Natural killer cell treated with Interleukin-12 subunit alpha and Interleukin-12 subunit beta and Interleukin-15 and Interleukin-18, amount 100 ng/mL, for 72 hours (primary cell): ENCODE measurements at regions not wholly inside any gene's neighbourhood (a gene's known extent, or its start where the extent isn't known, plus 50 kb on each side); places are given as distances from the start of the nearest gene placed in this dataset.

ENCODE experiments used
- ATAC-seq, 2 donors: fragments of 150-1000 bp; cut with Tn5 transposase in 1 of 2; sonication (Bioruptor Pico), chemical (Tn5 transposase) in 1 of 2; 2 replicates each; pipeline ENCODE4 v1.10.0; 2021
- DNase-seq: peaks from one replicate; pipeline ENCODE4 v3.0.0; 2022; ENCODE audit warnings: low spot score
- H3K27ac Mint-ChIP-seq, 2 donors: 1 replicate in 1 of 2; 2 replicates in 1 of 2; pipeline ENCODE4 v1.8.0; 2022; ENCODE audit warnings: mixed read lengths in 2 of 2, mild to moderate bottlenecking in 1 of 2, moderate library complexity in 1 of 2
- H3K27me3 Mint-ChIP-seq, 2 donors: 1 replicate in 1 of 2; 2 replicates in 1 of 2; pipeline ENCODE4 v1.8.0; 2022; ENCODE audit warnings: mixed read lengths in 2 of 2
- H3K36me3 Mint-ChIP-seq: one replicate; pipeline ENCODE4 v1.8.0; 2022; ENCODE audit warnings: mixed read lengths
- H3K4me1 Mint-ChIP-seq, 2 donors: 1 replicate in 1 of 2; 2 replicates in 1 of 2; pipeline ENCODE4 v1.8.0; 2022; ENCODE audit warnings: low read depth in 2 of 2, mixed read lengths in 2 of 2, mild to moderate bottlenecking in 1 of 2
- H3K4me3 Mint-ChIP-seq: one replicate; pipeline ENCODE4 v1.8.0; 2022; ENCODE audit warnings: mixed read lengths
- H3K9me3 Mint-ChIP-seq: 2 replicates; pipeline ENCODE4 v1.8.0; 2022; ENCODE audit warnings: mixed read lengths

- DNase-seq = no peak
- ATAC-seq = no peak
- H3K27me3 Mint-ChIP-seq = no peaks in the 10 kb centered on the region
- no peaks in the 10 kb centered on the region for H3K4me1 Mint-ChIP-seq
- H3K9me3 Mint-ChIP-seq = peaks cover 23% of the 10 kb centered on the region
- no peaks in the 10 kb centered on the region for H3K36me3 Mint-ChIP-seq
- no peak overlapping the region for H3K4me3 Mint-ChIP-seq
- no peak overlapping the region for H3K27ac Mint-ChIP-seq
Measured at GRCh38 chr16:76800196-76800595, 390.8 kb upstream of the MON1B start.

- H3K4me3 Mint-ChIP-seq = no peak overlapping the region
- H3K27me3 Mint-ChIP-seq = no peaks in the 10 kb centered on the region
- H3K4me1 Mint-ChIP-seq = no peaks in the 10 kb centered on the region
- peaks cover 15% of the 10 kb centered on the region for H3K9me3 Mint-ChIP-seq
- no peak for ATAC-seq
- no peak for DNase-seq
- H3K27ac Mint-ChIP-seq = no peak overlapping the region
- no peaks in the 10 kb centered on the region for H3K36me3 Mint-ChIP-seq
Measured at GRCh38 chr16:76801357-76801756, 389.6 kb upstream of the MON1B start.

- Mint-ChIP-seq H3K36me3 (no peaks in the 10 kb centered on the region), H3K27ac (no peak overlapping the region), H3K4me1 (no peaks in the 10 kb centered on the region), H3K4me3 (no peak overlapping the region), H3K27me3 (no peaks in the 10 kb centered on the region), H3K9me3 (peaks cover 11% of the 10 kb centered on the region)
- no peak for ATAC-seq
- DNase-seq = no peak
Measured at GRCh38 chr16:76816475-76816874, 374.5 kb upstream of the MON1B start.

DNA sequence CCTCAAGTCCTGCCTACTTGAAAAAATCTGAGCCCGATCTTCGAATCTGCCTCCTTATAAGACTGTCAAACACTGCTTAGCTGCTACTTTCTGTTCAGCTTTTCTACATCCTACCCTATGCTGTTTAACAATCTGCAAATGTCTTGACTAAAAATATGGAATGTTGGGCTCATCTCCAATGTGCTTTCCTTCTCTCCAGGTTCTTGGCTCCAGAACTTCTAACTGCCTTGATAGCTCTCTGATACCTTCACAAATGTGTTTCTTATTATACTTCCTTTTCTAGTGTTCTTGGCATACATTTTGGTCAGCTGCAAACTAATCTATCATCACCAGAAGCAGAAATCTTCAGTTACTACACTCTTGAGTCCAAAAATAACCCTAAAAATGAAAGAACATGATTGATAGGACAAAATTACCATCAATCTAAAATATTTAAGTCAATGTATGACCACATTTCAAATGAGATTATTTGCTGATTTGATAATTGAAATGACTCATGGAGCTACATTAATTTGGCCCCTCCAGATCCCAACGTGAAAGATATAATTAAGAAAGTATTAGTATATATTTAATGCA lies 372.3 kb upstream of the MON1B start:
- no peak for ATAC-seq
- H3K4me1 Mint-ChIP-seq = no peaks in the 10 kb centered on the region

GRCh38 chr16:76819226-76819916 lies 371.6 kb upstream of the MON1B start:
- H3K27me3 Mint-ChIP-seq = no peaks in the 10 kb centered on the region
- H3K4me1 Mint-ChIP-seq = no peaks in the 10 kb centered on the region
- H3K36me3 Mint-ChIP-seq = no peaks in the 10 kb centered on the region
- DNase-seq (no peak), ATAC-seq (no peak)
- H3K27ac Mint-ChIP-seq = no peak overlapping the region
- H3K9me3 Mint-ChIP-seq = peaks cover 11% of the 10 kb centered on the region
- H3K4me3 Mint-ChIP-seq = no peak overlapping the region

More for the DNA sequence above, 372.3 kb upstream of the MON1B start:
- Mint-ChIP-seq H3K4me3 (no peak overlapping the region), H3K9me3 (peaks cover 11% of the 10 kb centered on the region), H3K36me3 (no peaks in the 10 kb centered on the region), H3K27ac (no peak overlapping the region), H3K27me3 (no peaks in the 10 kb centered on the region)
- DNase-seq = no peak

GRCh38 chr16:76824221-76824620 lies 366.8 kb upstream of the MON1B start:
- Mint-ChIP-seq H3K27me3 (no peaks in the 10 kb centered on the region), H3K36me3 (no peaks in the 10 kb centered on the region), H3K27ac (no peak overlapping the region), H3K4me1 (no peaks in the 10 kb centered on the region), H3K9me3 (peaks cover 11% of the 10 kb centered on the region), H3K4me3 (no peak overlapping the region)
- ATAC-seq (no peak), DNase-seq (no peak)

DNA sequence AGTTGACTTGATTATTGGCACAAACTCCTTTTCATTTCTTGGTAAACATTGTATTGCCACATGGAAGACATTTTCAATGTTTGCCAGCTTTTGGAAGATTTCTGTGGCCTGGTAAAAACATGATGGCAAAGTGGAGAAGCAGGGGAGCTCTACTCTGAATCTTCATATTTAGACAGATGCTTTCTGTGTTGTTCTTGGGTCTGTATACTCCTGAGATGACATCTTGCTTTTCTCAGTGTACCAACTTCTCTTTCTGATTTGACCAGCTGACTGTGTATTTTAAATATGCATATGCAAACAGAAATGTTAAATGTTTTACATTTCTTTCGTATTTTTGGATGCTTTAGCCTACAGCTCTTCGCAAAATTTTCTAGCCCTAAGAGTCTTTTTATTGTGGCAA lies 366.2 kb upstream of the MON1B start:
- ATAC-seq (no peak), DNase-seq (no peak)
- H3K27ac Mint-ChIP-seq = no peak overlapping the region
- H3K9me3 Mint-ChIP-seq = peaks cover 14% of the 10 kb centered on the region
- H3K4me1 Mint-ChIP-seq = no peaks in the 10 kb centered on the region
- no peak overlapping the region for H3K4me3 Mint-ChIP-seq
- H3K27me3 Mint-ChIP-seq = no peaks in the 10 kb centered on the region
- no peaks in the 10 kb centered on the region for H3K36me3 Mint-ChIP-seq

DNA sequence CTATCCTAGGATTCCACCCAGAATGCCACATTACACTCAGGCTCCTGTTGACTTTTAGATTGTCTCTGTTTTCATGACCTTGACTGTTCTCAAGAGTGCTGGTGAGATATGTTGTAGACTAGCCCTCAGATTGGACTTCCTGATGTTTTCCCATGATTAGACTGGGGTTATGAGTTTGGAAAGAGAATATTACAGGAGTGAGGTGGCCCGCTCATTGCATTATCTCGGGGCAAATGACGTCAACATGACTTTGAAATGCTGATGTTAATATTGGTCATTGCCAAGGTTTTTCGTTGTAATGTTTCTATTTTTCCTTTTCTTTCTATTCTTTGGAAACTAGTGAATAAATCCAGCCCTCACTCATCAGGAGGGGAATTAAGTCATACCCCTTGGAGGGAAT lies 355.7 kb upstream of the MON1B start:
- no peak overlapping the region for H3K27ac Mint-ChIP-seq

GRCh38 chr16:76835779-76836300 lies 355.1 kb upstream of the MON1B start:
- no peak overlapping the region for H3K27ac Mint-ChIP-seq
- no peak for DNase-seq
- H3K9me3 Mint-ChIP-seq = no peaks in the 10 kb centered on the region
- no peaks in the 10 kb centered on the region for H3K27me3 Mint-ChIP-seq
- H3K4me3 Mint-ChIP-seq = no peak overlapping the region
- H3K4me1 Mint-ChIP-seq = no peaks in the 10 kb centered on the region
- H3K36me3 Mint-ChIP-seq = no peaks in the 10 kb centered on the region
- no peak for ATAC-seq

More for the DNA sequence above, 355.7 kb upstream of the MON1B start:
- H3K27me3 Mint-ChIP-seq = no peaks in the 10 kb centered on the region
- no peaks in the 10 kb centered on the region for H3K36me3 Mint-ChIP-seq
- H3K4me1 Mint-ChIP-seq = no peaks in the 10 kb centered on the region
- H3K9me3 Mint-ChIP-seq = no peaks in the 10 kb centered on the region
- DNase-seq (no peak), ATAC-seq (no peak)
- H3K4me3 Mint-ChIP-seq = no peak overlapping the region

- H3K9me3 Mint-ChIP-seq = peaks cover 5% of the 10 kb centered on the region
- no peaks in the 10 kb centered on the region for H3K4me1 Mint-ChIP-seq
- H3K27ac Mint-ChIP-seq = no peak overlapping the region
- no peaks in the 10 kb centered on the region for H3K36me3 Mint-ChIP-seq
- H3K27me3 Mint-ChIP-seq = no peaks in the 10 kb centered on the region
- no peak for DNase-seq
- H3K4me3 Mint-ChIP-seq = no peak overlapping the region
- ATAC-seq = no peak
Measured at GRCh38 chr16:76837872-76838271, 353.1 kb upstream of the MON1B start.

DNA sequence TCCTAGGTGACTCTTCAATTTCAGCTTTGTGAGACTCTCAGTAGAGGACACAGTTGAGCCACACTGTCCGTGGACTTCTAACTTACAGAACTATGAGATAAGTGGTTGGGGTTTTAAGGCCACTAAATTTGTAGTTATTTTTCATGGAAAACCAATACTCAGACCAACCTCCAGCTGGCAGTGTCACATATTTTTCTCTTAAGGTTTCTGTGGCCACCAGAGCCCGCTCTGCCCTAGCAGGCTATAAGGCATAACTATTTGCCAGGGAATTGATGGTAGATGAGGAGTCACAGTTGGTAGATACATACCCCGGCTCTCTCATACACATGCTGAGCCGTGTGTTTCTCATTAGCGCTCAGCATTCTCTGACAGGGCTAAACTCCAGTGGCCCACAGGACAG lies 336.8 kb upstream of the MON1B start:
- Mint-ChIP-seq H3K9me3 (peaks cover 5% of the 10 kb centered on the region), H3K4me3 (no peak overlapping the region), H3K27me3 (no peaks in the 10 kb centered on the region), H3K27ac (no peak overlapping the region), H3K4me1 (no peaks in the 10 kb centered on the region), H3K36me3 (no peaks in the 10 kb centered on the region)
- ATAC-seq (no peak), DNase-seq (no peak)

DNA sequence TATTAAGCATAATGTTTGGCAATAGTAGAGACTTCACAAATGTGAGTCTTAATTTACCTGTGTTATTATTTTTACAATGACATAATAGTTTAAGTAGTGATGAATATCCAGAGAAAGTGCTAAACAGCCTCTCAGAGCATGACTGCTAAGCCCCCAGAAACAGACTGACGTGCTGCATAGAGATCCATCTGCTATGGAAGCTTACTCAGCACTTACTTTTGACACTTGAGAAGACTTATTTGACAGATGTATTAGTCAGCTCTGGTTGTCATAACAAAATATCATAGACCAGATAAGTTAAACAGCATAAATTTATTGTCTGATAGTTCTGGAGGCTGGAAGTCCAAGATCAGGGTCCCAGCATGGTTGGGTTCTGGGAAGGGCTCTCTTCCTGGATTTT lies 334.9 kb upstream of the MON1B start:
- Mint-ChIP-seq H3K27me3 (no peaks in the 10 kb centered on the region), H3K4me1 (no peaks in the 10 kb centered on the region), H3K36me3 (no peaks in the 10 kb centered on the region), H3K27ac (no peak overlapping the region), H3K9me3 (peaks cover 3% of the 10 kb centered on the region), H3K4me3 (no peak overlapping the region)
- ATAC-seq (no peak), DNase-seq (no peak)

DNA sequence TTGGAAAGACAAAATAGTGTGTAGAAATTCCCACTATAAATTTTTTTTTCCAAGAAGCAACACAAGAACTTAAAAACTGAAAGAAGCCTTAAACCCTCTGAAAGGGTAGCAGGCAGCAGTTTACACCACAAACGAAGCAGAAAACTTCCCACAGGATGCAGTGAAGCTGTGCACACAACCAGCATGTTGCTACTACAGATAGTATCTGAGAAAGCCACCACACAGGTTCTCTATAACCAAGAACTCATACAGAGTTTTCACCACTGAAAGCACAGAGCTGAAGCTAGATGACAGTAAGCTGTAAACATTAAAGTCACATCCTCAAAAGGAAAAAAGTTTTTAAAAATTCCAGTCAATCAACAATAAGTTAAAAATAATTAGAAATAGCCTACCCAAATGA lies 333.6 kb upstream of the MON1B start:
- DNase-seq = no peak
- Mint-ChIP-seq H3K36me3 (no peaks in the 10 kb centered on the region), H3K27ac (no peak overlapping the region), H3K4me3 (no peak overlapping the region), H3K27me3 (no peaks in the 10 kb centered on the region), H3K9me3 (peaks cover 8% of the 10 kb centered on the region), H3K4me1 (no peaks in the 10 kb centered on the region)
- no peak for ATAC-seq

GRCh38 chr16:76862901-76863300 lies 328.1 kb upstream of the MON1B start:
- Mint-ChIP-seq H3K36me3 (no peaks in the 10 kb centered on the region), H3K27me3 (no peaks in the 10 kb centered on the region), H3K4me1 (no peaks in the 10 kb centered on the region), H3K9me3 (peaks cover 8% of the 10 kb centered on the region), H3K27ac (no peak overlapping the region), H3K4me3 (no peak overlapping the region)
- ATAC-seq (no peak), DNase-seq (no peak)

- Mint-ChIP-seq H3K27ac (no peak overlapping the region), H3K27me3 (no peaks in the 10 kb centered on the region), H3K4me1 (no peaks in the 10 kb centered on the region), H3K4me3 (no peak overlapping the region), H3K36me3 (no peaks in the 10 kb centered on the region), H3K9me3 (peaks cover 6% of the 10 kb centered on the region)
- ATAC-seq (no peak), DNase-seq (no peak)
Measured at GRCh38 chr16:76866994-76867393, 324.0 kb upstream of the MON1B start.
